WTC11 (cell line): ENCODE measurements at regions not wholly inside any gene's neighbourhood (a gene's known extent, or its start where the extent isn't known, plus 50 kb on each side); places are given as distances from the start of the nearest gene placed in this dataset.

Source experiments
- ATAC-seq: fragments of 200-7000 bp; cut with Tn5 transposase; 2 replicates; pipeline ENCODE4 v1.10.0; 2021; ENCODE audit warnings: mild to moderate bottlenecking, moderate library complexity
- CTCF ChIA-PET: fragments of 300-600 bp; sonication (Branson Sonifier 250); formaldehyde crosslinking; loops from one replicate; lab custom pipeline; 2021; ENCODE audit warnings: antibody characterized with exemption; lab: Charles Lee
- POLR2A ChIA-PET: fragments of 350-600 bp; sonication (Branson Sonifier 250); formaldehyde crosslinking; loops from one replicate; lab custom pipeline; 2021; ENCODE audit warnings: antibody characterized with exemption; lab: Charles Lee
- DNase-seq: peaks from one replicate; pipeline ENCODE4 v3.0.0; 2021; ENCODE audit warnings: low spot score
- H3K27ac Mint-ChIP-seq: 2 replicates; pipeline ENCODE4 v1.8.0; 2021; ENCODE audit warnings: mixed read lengths
- H3K27me3 Mint-ChIP-seq: 2 replicates; pipeline ENCODE4 v1.8.0; 2021; ENCODE audit warnings: low read depth, mild to moderate bottlenecking, moderate library complexity, mixed read lengths
- H3K36me3 Mint-ChIP-seq: 2 replicates; pipeline ENCODE4 v1.8.0; 2021; ENCODE audit warnings: mixed read lengths
- H3K4me1 Mint-ChIP-seq: 2 replicates; pipeline ENCODE4 v1.8.0; 2022; ENCODE audit warnings: mixed read lengths
- H3K4me3 Mint-ChIP-seq: 2 replicates; pipeline ENCODE4 v1.8.0; 2021; ENCODE audit warnings: mild to moderate bottlenecking, moderate library complexity, mixed read lengths
- H3K9me3 Mint-ChIP-seq: 2 replicates; pipeline ENCODE4 v1.8.0; 2021; ENCODE audit warnings: mixed read lengths
- ATF1 ChIP-seq: sonication (generic); formaldehyde crosslinking; IDR thresholded peaks from 2 replicates; pipeline ENCODE4 v1.8.1; 2023; ENCODE audit warnings: mild to moderate bottlenecking, moderate library complexity, missing genetic modification reagents
- EMX1 ChIP-seq: fragments of 250-450 bp; sonication (Bioruptor Pico); IDR thresholded peaks from 2 replicates; pipeline ENCODE4 v1.8.0; 2021; ENCODE audit warnings: mild to moderate bottlenecking
- ESRRA ChIP-seq: sonication (generic); formaldehyde crosslinking; IDR thresholded peaks from 2 replicates; pipeline ENCODE4 v1.8.1; 2022; ENCODE audit warnings: mild to moderate bottlenecking, missing genetic modification reagents, borderline replicate concordance
- ETV6 ChIP-seq: sonication (generic); formaldehyde crosslinking; IDR thresholded peaks from 2 replicates; pipeline ENCODE4 v1.8.1; 2022; ENCODE audit warnings: mild to moderate bottlenecking, missing genetic modification reagents
- HMGA2 ChIP-seq: fragments of 250-450 bp; sonication (Bioruptor Pico); IDR thresholded peaks from 2 replicates; pipeline ENCODE4 v1.4.0; 2021; ENCODE audit warnings: mild to moderate bottlenecking, moderate library complexity
- IRF2 ChIP-seq: sonication (generic); formaldehyde crosslinking; IDR thresholded peaks from 2 replicates; pipeline ENCODE4 v1.8.0; 2022; ENCODE audit warnings: low read depth, missing genetic modification reagents, borderline replicate concordance
- NR3C1 ChIP-seq: sonication (generic); formaldehyde crosslinking; conservative IDR thresholded peaks from 2 replicates; pipeline ENCODE4 v1.8.1; 2023; ENCODE audit warnings: low read depth, mild to moderate bottlenecking, missing genetic modification reagents
- SOX15 ChIP-seq: fragments of 250-450 bp; sonication (Bioruptor Pico); IDR thresholded peaks from 2 replicates; pipeline ENCODE4 v1.9.0; 2021; ENCODE audit warnings: mild to moderate bottlenecking
- ZBTB21 ChIP-seq: sonication (generic); formaldehyde crosslinking; IDR thresholded peaks from 2 replicates; pipeline ENCODE4 v1.8.1; 2023; ENCODE audit warnings: mild to moderate bottlenecking, missing genetic modification reagents, borderline replicate concordance
- ZNF263 ChIP-seq: sonication (generic); formaldehyde crosslinking; IDR thresholded peaks from 2 replicates; pipeline ENCODE4 v1.8.1; 2022; ENCODE audit warnings: low read depth, mild to moderate bottlenecking, moderate library complexity, missing genetic modification reagents
- ZNF423 ChIP-seq: fragments of 250-450 bp; sonication (Bioruptor Pico); IDR thresholded peaks from 2 replicates; pipeline ENCODE4 v2.1.2; 2022; ENCODE audit warnings: mild to moderate bottlenecking, moderate library complexity
- TF ChIP-seq, protein P1 (sequence below): sonication (generic); formaldehyde crosslinking; IDR thresholded peaks from 2 replicates; pipeline ENCODE4 v1.8.1; 2023; ENCODE audit warnings: mild to moderate bottlenecking, missing genetic modification reagents
- TF ChIP-seq, protein P2 (sequence below): sonication (generic); formaldehyde crosslinking; IDR thresholded peaks from 2 replicates; pipeline ENCODE4 v1.8.0; 2022; ENCODE audit warnings: missing genetic modification reagents
- TF ChIP-seq, protein P3 (sequence below): fragments of 250-450 bp; sonication (Bioruptor Pico); IDR thresholded peaks from 2 replicates; pipeline ENCODE4 v2.1.2; 2022; ENCODE audit warnings: mild to moderate bottlenecking, moderate library complexity
- TF ChIP-seq, protein P4 (sequence below): sonication (generic); formaldehyde crosslinking; IDR thresholded peaks from 2 replicates; pipeline ENCODE4 v1.8.1; 2022; ENCODE audit warnings: low read depth, mild to moderate bottlenecking, moderate library complexity, missing genetic modification reagents, borderline replicate concordance
- TF ChIP-seq, protein P5 (sequence below): sonication (generic); formaldehyde crosslinking; IDR thresholded peaks from 2 replicates; pipeline ENCODE4 v1.8.1; 2023; ENCODE audit warnings: mild to moderate bottlenecking, missing genetic modification reagents, moderate library complexity
- TF ChIP-seq, protein P6 (sequence below): sonication (generic); formaldehyde crosslinking; IDR thresholded peaks from 2 replicates; pipeline ENCODE4 v1.8.0; 2023; ENCODE audit warnings: missing genetic modification reagents, mild to moderate bottlenecking, borderline replicate concordance

DNA sequence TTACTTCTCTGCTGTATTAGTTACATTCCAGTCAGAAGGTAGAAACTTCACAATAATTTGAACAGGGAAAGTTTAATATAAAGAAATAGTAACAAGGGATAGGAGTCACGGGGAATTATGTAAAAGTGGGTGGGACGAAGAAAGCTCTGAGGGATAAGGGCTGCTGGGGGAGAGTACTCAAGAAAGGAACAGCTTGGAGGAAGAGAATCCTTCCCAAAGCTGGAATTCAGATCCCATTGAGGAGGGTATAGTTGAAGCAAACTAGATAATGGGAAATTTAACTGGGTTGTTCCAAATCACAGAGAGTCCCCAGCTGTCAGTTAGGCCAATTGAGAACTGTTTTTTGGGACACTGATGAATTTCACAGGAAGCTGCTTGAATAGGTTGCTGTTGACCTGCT lies 53.2 kb upstream of the MACC1 start:
- Mint-ChIP-seq H3K27me3 (no peaks in the 10 kb centered on the region), H3K36me3 (no peaks in the 10 kb centered on the region), H3K4me3 (no peak overlapping the region), H3K27ac (no peak overlapping the region), H3K4me1 (peaks cover 13% of the 10 kb centered on the region), H3K9me3 (peaks cover 7% of the 10 kb centered on the region; the same call in 1 of the 2 replicates)
- ChIA-PET POLR2A (interaction anchor here (0.6 kb wide), 1 partner anchor 1466 kb away, joined by 8 read pairs; no protein-coding TSS in a partner anchor), CTCF (no interaction called here)
- TF ChIP-seq IRF2 (CRISPR knock-in tag) (no peak), ZBTB21 (CRISPR knock-in tag) (no peak), NR3C1 (CRISPR knock-in tag) (no peak), ZNF423 (CRISPR knock-in tag) (no peak), ESRRA (CRISPR knock-in tag) (no peak), ATF1 (CRISPR knock-in tag) (no peak), ETV6 (CRISPR knock-in tag) (no peak), ZNF263 (no peak), SOX15 (CRISPR knock-in tag) (no peak), EMX1 (CRISPR knock-in tag) (no peak), HMGA2 (CRISPR knock-in tag) (no peak)
- TF ChIP-seq, protein P1, sequence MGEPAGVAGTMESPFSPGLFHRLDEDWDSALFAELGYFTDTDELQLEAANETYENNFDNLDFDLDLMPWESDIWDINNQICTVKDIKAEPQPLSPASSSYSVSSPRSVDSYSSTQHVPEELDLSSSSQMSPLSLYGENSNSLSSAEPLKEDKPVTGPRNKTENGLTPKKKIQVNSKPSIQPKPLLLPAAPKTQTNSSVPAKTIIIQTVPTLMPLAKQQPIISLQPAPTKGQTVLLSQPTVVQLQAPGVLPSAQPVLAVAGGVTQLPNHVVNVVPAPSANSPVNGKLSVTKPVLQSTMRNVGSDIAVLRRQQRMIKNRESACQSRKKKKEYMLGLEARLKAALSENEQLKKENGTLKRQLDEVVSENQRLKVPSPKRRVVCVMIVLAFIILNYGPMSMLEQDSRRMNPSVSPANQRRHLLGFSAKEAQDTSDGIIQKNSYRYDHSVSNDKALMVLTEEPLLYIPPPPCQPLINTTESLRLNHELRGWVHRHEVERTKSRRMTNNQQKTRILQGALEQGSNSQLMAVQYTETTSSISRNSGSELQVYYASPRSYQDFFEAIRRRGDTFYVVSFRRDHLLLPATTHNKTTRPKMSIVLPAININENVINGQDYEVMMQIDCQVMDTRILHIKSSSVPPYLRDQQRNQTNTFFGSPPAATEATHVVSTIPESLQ (CRISPR knock-in tag), result no peak
- TF ChIP-seq, protein P2, sequence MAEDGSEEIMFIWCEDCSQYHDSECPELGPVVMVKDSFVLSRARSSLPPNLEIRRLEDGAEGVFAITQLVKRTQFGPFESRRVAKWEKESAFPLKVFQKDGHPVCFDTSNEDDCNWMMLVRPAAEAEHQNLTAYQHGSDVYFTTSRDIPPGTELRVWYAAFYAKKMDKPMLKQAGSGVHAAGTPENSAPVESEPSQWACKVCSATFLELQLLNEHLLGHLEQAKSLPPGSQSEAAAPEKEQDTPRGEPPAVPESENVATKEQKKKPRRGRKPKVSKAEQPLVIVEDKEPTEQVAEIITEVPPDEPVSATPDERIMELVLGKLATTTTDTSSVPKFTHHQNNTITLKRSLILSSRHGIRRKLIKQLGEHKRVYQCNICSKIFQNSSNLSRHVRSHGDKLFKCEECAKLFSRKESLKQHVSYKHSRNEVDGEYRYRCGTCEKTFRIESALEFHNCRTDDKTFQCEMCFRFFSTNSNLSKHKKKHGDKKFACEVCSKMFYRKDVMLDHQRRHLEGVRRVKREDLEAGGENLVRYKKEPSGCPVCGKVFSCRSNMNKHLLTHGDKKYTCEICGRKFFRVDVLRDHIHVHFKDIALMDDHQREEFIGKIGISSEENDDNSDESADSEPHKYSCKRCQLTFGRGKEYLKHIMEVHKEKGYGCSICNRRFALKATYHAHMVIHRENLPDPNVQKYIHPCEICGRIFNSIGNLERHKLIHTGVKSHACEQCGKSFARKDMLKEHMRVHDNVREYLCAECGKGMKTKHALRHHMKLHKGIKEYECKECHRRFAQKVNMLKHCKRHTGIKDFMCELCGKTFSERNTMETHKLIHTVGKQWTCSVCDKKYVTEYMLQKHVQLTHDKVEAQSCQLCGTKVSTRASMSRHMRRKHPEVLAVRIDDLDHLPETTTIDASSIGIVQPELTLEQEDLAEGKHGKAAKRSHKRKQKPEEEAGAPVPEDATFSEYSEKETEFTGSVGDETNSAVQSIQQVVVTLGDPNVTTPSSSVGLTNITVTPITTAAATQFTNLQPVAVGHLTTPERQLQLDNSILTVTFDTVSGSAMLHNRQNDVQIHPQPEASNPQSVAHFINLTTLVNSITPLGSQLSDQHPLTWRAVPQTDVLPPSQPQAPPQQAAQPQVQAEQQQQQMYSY (CRISPR knock-in tag), result no peak
- TF ChIP-seq, protein P3, sequence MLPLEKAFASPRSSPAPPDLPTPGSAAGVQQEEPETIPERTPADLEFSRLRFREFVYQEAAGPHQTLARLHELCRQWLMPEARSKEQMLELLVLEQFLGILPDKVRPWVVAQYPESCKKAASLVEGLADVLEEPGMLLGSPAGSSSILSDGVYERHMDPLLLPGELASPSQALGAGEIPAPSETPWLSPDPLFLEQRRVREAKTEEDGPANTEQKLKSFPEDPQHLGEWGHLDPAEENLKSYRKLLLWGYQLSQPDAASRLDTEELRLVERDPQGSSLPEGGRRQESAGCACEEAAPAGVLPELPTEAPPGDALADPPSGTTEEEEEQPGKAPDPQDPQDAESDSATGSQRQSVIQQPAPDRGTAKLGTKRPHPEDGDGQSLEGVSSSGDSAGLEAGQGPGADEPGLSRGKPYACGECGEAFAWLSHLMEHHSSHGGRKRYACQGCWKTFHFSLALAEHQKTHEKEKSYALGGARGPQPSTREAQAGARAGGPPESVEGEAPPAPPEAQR (CRISPR knock-in tag), result no peak
- TF ChIP-seq, protein P4, sequence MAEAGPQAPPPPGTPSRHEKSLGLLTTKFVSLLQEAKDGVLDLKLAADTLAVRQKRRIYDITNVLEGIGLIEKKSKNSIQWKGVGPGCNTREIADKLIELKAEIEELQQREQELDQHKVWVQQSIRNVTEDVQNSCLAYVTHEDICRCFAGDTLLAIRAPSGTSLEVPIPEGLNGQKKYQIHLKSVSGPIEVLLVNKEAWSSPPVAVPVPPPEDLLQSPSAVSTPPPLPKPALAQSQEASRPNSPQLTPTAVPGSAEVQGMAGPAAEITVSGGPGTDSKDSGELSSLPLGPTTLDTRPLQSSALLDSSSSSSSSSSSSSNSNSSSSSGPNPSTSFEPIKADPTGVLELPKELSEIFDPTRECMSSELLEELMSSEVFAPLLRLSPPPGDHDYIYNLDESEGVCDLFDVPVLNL (CRISPR knock-in tag), result no peak
- TF ChIP-seq, protein P5, sequence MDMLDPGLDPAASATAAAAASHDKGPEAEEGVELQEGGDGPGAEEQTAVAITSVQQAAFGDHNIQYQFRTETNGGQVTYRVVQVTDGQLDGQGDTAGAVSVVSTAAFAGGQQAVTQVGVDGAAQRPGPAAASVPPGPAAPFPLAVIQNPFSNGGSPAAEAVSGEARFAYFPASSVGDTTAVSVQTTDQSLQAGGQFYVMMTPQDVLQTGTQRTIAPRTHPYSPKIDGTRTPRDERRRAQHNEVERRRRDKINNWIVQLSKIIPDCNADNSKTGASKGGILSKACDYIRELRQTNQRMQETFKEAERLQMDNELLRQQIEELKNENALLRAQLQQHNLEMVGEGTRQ, result no peak
- TF ChIP-seq, protein P6, sequence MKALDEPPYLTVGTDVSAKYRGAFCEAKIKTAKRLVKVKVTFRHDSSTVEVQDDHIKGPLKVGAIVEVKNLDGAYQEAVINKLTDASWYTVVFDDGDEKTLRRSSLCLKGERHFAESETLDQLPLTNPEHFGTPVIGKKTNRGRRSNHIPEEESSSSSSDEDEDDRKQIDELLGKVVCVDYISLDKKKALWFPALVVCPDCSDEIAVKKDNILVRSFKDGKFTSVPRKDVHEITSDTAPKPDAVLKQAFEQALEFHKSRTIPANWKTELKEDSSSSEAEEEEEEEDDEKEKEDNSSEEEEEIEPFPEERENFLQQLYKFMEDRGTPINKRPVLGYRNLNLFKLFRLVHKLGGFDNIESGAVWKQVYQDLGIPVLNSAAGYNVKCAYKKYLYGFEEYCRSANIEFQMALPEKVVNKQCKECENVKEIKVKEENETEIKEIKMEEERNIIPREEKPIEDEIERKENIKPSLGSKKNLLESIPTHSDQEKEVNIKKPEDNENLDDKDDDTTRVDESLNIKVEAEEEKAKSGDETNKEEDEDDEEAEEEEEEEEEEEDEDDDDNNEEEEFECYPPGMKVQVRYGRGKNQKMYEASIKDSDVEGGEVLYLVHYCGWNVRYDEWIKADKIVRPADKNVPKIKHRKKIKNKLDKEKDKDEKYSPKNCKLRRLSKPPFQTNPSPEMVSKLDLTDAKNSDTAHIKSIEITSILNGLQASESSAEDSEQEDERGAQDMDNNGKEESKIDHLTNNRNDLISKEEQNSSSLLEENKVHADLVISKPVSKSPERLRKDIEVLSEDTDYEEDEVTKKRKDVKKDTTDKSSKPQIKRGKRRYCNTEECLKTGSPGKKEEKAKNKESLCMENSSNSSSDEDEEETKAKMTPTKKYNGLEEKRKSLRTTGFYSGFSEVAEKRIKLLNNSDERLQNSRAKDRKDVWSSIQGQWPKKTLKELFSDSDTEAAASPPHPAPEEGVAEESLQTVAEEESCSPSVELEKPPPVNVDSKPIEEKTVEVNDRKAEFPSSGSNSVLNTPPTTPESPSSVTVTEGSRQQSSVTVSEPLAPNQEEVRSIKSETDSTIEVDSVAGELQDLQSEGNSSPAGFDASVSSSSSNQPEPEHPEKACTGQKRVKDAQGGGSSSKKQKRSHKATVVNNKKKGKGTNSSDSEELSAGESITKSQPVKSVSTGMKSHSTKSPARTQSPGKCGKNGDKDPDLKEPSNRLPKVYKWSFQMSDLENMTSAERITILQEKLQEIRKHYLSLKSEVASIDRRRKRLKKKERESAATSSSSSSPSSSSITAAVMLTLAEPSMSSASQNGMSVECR (CRISPR knock-in tag), result no peak
- DNase-seq, result no peak
- ATAC-seq, result no peak
